HK-2 (cell line): ENCODE measurements at regions not wholly inside any gene's neighbourhood (a gene's known extent, or its start where the extent isn't known, plus 50 kb on each side); places are given as distances from the start of the nearest gene placed in this dataset.

ENCODE experiments used
- DNase-seq: peaks from one replicate; pipeline ENCODE4 v3.0.0-alpha.2; 2018; ENCODE audit not compliant: unreplicated experiment

- no peak for DNase-seq
These were observed 1337.6 kb downstream of the LRFN5 start for GRCh38 chr14:42944284-42944683.

- DNase-seq: no peak
These were observed 1324.6 kb downstream of the LRFN5 start for GRCh38 chr14:42931308-42931707.

GRCh38 chr14:42929806-42930480, 1323.3 kb downstream of the LRFN5 start:
- no peak for DNase-seq

GRCh38 chr14:42927313-42927712, 1320.6 kb downstream of the LRFN5 start:
- no peak for DNase-seq

- no peak for DNase-seq
These were observed 1315.2 kb downstream of the LRFN5 start for GRCh38 chr14:42921901-42922300.

GRCh38 chr14:42918615-42919014, 1311.9 kb downstream of the LRFN5 start:
- DNase-seq: no peak

GRCh38 chr14:42911642-42912041, 1305.0 kb downstream of the LRFN5 start:
- DNase-seq: no peak

GRCh38 chr14:42909659-42910058, 1303.0 kb downstream of the LRFN5 start:
- no peak for DNase-seq

GRCh38 chr14:42893183-42893582, 1286.5 kb downstream of the LRFN5 start:
- no peak for DNase-seq

- peak; percentile 13 for DNase-seq
These were observed 1277.4 kb downstream of the LRFN5 start for GRCh38 chr14:42884100-42884499.

GRCh38 chr14:42877716-42878115, 1271.0 kb downstream of the LRFN5 start:
- no peak for DNase-seq

- DNase-seq: no peak
These were observed 1266.1 kb downstream of the LRFN5 start for GRCh38 chr14:42872786-42873185.

GRCh38 chr14:42869681-42870080, 1263.0 kb downstream of the LRFN5 start:
- DNase-seq: peak; percentile 5

- no peak for DNase-seq
These were observed 1255.4 kb downstream of the LRFN5 start for GRCh38 chr14:42862114-42862513.

GRCh38 chr14:42860371-42860770, 1253.7 kb downstream of the LRFN5 start:
- DNase-seq: no peak

GRCh38 chr14:42856106-42856505, 1249.4 kb downstream of the LRFN5 start:
- no peak for DNase-seq

- no peak for DNase-seq
These were observed 1248.4 kb downstream of the LRFN5 start for GRCh38 chr14:42855085-42855484.

- DNase-seq: no peak
These were observed 1247.4 kb downstream of the LRFN5 start for GRCh38 chr14:42854061-42854460.

GRCh38 chr14:42848652-42849051, 1242.0 kb downstream of the LRFN5 start:
- no peak for DNase-seq

GRCh38 chr14:42814817-42815216, 1208.1 kb downstream of the LRFN5 start:
- DNase-seq: no peak

- DNase-seq: no peak
These were observed 1200.2 kb downstream of the LRFN5 start for GRCh38 chr14:42806909-42807315.

GRCh38 chr14:42804141-42804540, 1197.5 kb downstream of the LRFN5 start:
- no peak for DNase-seq

- no peak for DNase-seq
These were observed 1195.7 kb downstream of the LRFN5 start for GRCh38 chr14:42802346-42802745.

GRCh38 chr14:42792166-42792565, 1185.5 kb downstream of the LRFN5 start:
- DNase-seq: no peak
